NCI-H524 treated with DMSO at 0.1 percent for 48 hours (cell line): ENCODE measurements at regions not wholly inside any gene's neighbourhood (a gene's known extent, or its start where the extent isn't known, plus 50 kb on each side); places are given as distances from the start of the nearest gene placed in this dataset.

Source experiments
- DNase-seq: peaks from one replicate; lab custom pipeline; 2025; lab: John Stamatoyannopoulos, UW

DNA sequence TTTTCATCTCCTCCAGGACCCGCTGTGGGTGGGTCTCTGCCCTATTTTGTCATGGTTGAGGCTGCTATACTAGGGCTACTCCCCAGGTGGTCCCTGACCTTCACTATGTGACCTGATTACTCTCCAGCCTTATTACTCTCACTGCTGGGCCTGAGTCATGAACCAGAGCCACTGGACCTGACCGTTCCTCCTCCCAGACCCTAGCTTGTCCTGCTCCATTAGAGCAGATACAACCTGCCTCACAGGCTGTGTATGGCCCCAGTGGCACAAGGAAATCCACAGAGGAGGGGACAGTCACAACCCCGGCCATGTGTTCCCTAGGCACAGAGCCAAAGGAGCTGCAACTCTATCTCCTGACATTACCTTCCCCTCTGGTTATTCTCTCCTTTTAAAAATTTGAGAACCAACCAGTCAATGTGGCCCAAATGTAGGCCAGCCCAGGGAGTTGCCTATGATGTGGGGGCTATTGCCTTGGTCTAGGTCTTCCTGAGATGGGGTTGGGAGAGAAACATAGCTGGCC is 96.0 kb upstream of the FSTL4 start:
- no peak for DNase-seq

DNA sequence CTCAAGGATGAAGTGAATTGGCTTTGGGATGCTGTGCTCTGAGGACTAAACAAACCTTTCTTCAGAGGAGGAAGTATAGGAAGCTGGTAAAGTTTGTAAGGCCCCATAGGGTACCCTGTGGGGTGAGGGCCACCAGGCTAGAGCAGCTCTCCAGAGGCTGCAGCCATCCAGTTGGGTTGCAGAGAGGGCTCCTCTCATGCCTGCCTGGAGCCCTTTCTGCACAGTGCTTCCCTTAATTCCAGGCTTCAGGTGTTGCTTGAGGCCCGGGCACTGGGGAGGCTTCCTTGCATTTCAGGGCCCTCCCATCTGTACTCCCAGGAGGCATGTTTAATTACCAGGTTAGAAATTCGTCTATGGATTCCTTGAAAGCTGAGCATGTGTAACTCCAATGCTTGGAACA is 95.3 kb upstream of the FSTL4 start:
- no peak for DNase-seq

DNA sequence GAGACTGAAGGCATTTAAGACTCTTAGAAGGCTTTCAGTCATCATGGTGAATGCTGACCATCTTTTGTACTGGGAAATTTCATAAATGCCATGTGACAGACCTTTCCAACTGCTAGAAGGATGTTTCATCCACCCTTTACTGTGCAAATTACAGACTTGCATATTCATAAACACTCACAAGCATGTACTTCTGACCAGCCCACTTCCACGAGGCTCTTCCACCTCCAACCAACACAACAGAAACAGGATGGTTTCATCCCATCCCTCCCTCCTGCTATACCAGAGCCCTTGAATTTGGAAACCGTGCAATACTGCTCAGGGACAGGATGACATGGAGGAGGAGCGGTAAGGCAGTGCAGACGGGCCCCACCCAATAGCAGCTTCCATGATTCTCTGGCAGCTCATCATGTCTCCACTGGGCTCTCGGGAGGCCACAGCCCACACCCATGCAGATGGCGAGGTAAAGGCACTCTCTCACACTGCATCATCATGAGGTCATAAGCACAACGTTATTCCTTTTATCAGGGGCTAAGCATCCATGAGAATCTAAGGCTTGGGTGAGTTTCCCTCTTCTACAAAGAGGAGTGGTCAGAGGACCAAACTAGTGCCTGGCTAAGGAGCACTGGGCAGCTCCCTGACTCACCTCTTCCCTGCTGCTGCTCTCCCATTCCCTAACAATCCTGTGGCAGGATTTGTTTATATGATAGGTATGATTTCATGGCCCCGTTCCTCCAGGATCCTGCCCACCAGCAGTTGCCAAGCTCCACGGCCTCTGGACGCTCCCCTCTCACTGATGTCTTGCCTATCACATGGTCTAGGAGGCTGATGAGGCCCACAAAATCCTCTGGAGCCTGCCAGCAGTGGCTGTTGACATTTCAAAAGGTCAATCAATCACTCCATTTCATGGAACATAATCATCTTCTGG is 94.4 kb upstream of the FSTL4 start:
- DNase-seq = no peak

DNA sequence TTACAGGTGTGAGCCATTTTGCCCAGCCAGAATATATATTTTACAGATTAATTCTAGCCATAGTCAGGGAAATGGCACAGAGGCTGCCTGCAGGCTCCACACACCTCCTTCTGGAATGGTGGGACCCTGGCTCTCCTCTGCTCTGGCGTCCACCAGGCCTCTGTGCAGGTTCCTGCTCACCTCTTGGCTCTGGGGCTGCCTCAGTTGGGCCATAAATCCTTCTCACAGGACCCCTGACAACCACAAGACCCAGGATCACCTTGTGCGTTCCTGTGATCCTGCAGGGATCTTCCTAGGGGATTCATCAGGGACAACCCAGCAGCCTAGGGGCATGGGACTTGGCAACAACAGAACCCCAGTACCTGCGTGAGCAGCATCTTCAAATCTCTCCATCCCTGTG is 93.0 kb upstream of the FSTL4 start:
- DNase-seq = no peak

DNA sequence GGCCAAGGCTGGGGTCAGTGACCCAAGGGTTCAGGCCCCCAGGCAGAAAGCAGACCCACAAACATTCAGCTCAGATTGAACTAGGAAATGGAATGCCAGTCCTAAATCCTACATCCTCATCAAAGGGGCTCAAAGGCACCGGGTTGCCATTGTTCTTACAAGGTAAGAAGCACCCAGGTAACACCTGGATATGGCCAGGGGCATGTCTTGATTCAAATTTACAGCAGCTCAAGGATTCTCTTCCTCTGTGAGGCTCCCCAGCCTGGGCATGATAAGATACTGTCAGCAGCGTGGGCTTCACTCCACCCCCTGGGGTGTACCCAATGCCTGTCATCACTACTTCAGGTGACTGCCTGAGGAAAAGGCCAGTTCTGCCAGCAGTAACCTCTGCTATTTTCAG is 92.1 kb upstream of the FSTL4 start:
- no peak for DNase-seq

DNA sequence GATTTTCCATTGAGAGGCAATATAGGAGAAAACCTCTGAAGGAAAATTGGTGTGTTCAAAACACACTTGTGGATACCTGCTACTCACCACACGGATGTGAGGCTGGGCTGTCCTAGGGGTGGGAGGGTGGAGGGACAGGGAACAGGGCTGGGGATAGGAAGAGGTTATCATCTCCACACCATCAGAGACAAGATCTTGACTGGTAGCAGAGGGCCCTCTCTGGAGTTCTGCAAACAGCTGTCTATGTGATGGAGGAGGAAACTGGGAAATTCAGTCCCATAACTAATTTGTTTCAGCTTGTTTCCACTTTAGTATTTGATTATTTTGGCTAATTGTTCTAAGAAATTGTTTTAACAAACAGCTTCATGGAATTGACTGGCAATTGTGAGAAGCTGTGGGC is 91.6 kb upstream of the FSTL4 start:
- no peak for DNase-seq

DNA sequence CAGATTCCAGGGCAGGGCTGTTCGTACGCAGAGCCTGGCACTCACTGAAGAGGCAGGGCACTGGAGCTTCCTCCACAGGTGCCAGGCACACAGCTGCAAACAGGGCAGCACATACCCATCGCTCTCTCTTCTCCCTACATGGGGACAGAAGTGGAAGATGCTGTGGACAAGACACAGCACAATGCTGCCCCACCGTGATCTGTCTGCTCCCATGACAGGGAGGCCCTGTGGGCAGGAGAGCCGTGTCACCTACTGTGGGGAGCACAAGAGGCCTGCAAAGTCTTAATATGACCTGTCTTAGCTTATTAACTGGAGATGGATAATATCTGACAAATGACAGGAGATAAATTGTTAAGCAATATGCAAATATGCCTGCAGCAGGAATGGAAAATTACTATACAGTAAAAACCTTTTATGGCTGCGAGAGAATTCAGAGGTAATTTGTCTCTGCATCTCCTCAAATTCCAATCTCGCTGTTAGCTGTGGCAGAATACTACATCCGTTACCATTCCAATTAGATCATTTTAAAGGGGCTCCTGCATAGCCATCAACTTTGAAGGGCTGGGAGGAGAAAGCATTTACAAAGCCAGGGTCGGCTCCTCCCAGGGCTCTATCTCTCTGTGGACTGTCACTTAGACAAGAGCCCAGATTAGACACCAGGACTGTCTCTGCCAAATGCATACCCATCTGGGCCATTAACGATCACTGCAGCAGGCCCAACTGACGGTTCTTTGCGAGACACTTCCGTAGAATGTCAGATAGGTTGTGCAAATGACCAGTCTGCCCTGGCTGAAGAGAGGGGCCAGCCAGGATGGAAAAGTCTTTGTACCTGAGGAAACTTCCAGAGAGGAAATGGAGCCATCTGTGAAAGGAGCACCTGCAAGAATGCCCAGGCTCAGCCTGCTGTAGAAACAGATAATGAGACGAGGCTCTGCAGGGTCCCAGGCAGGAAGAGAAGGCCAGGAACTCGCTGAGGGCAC is 90.7 kb upstream of the FSTL4 start:
- DNase-seq = no peak

DNA sequence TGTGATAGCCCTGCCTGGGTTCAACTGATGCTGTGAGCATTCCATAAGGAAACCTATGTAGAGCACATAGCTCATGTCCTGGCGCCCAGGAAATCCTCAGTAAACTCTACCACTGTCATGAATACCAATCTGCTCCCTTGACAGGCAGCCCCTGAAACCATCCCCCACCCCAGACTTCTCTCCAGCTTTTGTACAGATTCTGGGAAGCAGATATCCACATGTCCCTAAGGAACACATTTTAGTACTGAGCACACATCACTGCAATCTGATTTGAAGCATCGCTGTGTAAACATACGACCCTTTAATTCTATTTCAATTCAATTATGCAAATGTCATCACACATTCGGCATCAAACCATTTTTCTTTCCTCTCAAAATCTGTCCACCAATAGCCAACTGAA is 89.5 kb upstream of the FSTL4 start:
- no peak for DNase-seq

DNA sequence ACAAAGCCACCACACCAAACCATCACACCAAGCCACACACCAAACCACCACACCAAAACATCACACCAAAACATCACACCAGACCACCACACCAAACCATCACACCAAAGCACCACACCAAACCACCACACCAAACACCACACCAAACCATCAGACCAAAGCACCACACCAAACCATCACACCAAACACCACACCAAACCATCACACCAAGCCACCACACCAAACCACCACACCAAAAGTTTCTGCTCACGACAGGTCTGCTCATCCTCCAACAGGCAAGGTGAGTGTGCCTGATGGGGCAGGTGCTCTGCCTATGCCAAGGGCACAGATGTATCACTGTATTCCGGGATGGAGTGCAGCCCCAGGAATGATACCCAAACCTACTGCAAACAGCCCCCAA is 87.9 kb upstream of the FSTL4 start:
- no peak for DNase-seq

DNA sequence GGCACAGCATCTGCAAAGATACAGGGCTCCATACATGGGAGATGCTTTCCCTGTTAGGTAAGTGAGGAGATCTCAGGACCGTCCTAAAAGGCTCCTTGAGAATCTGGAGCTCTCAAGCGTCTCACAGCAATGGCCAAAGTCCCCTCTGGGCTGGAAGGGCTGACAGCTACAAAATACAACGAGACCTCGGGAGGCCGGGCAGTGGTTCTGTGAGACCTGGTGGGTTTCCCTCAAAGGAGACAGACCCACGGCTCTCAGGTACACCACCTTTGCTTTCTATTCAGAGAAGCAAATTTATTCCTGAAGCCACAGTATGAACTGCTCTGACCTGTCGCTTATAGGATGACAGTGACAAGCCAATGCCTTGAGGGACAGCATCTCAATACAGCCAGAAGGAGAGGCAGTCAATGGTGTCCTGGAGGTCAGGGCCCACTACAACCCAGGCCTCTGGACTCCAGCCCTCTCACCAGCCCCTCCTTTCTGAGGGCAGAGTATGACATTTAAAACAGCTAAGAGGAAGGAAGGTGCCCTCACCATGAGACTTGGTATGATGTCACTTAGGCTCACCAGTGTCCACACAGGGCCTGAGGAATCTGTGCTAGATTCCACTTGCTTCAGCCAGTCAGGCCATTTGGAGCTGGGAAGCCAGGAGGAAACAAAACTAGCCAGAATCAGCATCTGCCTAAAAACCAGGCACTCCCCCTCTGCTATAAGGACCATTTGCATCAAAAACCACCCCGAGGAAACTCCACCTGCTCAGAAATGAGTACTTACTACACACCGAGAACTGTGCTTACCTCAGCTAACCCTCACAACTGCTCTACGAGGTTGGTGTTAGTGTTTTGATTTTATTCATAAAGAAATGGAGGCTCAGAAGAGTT is 86.5 kb upstream of the FSTL4 start:
- DNase-seq = no peak

DNA sequence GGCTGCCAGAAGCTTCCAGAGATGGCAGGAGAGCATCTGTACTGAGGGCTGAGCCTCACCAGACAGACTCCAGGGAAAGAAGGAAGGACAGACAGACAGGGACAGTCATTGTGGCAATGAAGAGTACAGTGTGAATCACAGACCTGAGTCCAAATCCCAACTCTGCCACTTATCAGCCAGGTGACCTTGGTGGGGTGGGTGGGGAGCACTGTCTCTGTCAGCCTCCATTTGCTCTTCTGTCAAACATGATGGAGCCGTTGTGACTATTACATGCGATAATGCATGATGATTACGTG is 85.9 kb upstream of the FSTL4 start:
- DNase-seq = no peak

DNA sequence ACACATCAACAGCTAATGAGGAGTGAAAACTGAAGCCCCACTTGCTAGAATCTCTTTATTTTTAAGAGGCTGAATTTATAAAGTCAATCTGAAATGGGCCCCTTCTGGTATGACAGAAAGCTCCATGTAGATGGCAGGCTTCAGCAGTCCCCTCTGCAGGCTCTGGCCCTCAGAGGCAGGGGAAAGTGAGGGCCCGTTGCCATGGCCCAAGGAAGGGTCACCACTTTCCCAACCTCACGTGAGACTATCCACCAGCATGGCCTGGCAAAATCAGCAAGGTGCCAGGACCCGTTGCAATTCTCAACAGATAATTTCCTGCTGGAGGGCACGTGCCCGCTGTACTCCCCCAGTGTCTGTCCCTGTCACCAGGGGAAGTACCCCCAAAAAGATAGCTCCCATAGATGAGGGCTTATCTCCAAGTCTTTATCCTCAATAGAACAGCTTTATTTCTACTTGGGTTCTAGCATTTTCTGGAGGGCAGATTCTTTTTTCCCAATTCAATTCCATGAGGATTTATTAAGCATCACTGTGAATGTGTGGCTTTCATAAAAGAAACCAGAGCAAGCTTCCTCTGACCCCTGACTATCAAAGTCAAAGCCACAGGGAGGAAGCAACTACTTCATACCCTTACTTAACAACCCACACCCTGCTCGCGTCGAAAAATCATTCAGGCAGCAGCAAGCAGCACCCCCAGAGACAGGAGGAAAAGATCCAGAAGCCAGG is 85.4 kb upstream of the FSTL4 start:
- no peak for DNase-seq

DNA sequence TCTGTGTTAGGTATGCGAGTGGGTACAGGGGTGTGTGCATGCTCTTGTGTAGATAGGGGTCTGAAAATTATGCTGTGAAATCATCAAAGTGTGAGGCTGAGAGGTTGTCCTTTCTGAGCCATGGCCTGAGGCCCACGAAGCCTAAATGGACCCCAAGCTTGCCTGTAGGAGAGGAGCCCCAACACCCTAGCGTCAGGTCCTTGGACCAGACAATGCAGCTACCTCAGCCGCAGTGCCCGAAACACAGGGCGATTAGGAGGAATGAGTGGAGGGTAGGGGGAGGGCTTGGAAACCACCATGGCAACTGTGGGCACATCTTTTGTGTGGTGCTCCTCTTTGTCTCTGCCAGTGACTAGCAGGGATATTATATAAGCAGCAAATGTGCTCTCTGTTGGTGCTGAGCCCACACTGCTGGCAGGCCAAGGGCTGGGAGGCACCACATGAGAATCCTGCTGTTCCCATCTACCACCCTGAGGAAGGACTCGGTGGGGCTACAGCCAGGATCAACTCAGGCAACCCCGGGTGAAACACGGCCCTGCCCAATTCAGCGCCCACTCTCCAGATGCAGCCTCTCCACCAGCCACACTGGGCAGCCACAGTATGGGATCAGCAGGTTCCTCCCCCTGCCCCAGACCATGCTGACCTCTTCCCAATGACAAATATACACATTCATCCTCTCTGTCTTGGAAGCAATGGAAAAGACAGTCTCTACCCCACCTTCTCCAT is 84.6 kb upstream of the FSTL4 start:
- no peak for DNase-seq

DNA sequence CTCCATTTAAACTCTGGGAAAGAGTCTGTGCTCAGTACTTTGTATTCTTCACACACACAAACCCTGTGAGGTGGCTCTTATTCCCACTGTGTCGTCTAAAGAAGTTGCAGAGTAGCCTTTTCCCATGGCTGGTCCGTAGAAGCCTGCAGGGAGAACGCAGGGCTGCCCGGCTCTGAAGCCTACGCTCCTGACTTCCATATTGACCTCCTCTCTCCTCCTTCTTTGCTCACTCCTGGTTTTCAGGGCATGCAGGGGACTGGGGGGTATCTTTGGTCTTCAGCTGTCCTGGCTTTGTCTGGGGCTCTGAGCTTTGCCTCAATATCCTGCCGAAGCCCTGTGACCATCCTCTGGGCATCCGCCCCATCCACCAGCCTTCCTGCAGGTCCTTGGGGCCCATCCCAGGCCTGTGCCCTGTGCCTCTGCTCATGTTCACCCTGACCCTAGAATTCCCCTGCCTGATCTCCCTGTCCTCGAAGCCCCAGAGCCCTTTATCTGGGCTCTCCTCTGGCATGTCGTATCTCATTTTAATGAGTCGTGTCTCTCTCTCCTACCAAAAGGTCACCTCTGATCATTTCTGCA is 83.8 kb upstream of the FSTL4 start:
- DNase-seq = no peak

DNA sequence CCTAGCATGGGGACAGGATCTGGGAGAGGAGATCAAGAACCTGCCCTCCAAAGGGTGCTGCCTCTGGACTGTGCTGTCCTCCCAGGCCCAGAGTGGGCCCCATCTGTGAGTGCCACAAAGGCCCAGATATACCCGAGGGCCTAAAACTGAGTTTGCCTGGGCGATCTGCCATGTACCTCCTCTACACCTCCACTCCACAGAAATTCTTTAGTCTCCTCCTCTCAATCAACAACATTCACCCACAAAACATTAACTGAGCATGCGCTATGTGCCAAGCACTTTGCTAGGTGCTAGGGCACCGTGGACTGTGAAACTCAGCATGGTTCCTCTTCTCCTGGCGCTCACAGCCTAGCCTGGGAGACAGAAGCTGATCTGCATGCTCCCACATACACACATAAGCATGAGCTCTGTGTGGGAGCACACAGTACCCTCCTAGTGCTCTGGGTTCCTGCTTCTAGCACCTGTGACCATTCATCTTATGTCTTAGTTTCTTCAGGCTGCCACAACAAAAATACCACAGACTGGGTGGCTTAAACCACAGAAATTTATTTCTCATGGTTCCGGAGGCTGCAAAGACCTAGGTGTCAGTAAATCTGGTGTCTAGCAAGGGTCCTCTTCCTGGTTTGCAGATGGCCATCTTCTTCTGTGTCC is 82.0 kb upstream of the FSTL4 start:
- DNase-seq = no peak

DNA sequence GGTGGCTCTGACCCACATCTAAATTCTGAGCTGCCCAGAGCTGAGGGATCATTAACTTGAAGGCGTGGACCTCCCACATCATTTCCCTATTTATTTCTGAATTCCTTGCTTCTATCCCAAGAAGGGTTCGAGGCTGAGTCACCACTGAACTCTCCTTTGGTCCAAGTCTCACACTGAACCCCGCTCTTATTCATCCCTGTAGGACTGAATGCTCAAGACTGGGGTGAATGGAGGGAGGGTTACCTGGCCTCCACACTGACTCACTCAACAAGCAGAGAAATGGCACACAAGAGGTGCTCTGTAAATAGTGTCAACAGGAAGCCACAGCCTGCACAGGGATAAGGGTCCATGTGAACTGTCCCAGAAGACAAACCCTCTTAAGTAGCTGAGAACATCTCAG is 79.1 kb upstream of the FSTL4 start:
- DNase-seq = no peak

DNA sequence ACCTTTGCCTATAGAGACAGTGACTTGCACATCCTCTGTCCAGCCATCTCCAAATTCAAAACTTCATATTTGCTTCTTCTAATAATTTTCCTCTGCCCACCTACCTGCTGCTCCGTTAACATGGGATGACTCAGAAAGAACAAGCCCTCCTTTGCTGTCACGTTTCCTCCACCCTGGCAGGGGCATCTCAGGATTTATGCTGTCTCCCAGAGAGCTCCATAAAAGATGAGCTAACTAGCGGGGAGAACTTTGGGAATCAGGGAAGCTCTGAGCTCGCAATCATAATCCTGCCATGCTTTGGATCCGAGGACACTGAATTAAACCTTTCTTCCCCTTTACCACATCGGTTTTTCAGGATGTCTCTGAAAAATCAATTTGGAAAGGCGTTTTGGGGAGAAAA is 78.4 kb upstream of the FSTL4 start:
- DNase-seq = no peak

DNA sequence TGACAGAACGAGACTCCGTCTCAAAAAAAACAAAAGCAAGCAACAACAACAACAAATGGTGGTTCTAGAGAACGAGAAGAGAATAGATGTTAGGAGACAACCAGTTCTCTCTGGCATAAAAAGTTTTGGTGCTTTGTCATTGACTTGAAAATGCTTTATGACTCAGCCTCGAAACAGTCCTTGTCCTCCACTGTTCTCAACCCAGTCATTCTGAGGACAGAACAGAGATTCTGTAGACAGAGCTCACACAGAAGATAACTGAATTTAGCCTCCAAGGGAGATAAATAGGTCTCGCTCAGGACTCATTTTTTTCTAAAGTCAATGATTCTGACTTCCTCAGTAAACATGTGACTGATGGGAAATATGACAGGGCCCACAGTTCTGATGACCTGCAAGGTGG is 76.0 kb upstream of the FSTL4 start:
- no peak for DNase-seq

DNA sequence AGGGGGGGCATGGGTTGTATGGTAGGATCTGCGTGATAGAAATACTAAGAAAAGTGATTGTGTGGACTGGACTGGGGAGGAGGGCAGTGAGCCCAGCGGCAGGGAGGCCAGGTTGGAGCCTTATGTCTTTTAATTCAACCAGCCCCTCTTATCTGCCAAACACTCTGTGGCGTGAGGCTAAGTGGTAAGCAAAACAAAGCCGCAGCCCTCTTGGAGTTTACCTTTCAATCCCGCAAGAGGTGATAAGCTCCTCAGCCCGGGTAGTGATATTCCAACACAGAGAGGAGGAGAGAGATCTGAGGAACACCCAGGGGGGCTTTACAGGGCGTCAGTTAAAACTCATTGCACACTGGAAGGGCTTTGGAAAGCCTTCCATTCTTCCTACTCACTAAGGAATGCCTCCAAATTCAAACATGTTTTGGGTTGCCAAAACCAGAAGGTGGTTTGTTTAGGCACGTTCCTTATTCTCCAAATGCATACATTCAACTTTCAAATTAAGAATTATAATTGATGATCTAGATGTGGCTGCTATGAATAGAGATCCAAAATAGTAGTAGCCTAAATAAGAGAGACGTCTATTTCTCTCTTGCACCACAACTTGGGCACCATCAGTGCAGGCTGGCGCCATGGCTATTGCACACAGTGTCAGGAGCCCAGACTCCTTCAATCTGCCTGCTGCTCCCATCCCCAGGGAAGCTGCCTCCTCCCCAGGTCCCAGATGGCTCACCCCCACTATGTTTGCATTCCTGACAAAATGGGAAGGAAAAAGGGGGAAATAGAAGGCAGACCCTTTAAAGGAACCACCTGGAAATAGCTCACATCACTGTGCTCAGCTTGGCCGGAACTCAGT is 75.1 kb upstream of the FSTL4 start:
- no peak for DNase-seq
